GM23248 (cell line): ENCODE measurements at regions not wholly inside any gene's neighbourhood (a gene's known extent, or its start where the extent isn't known, plus 50 kb on each side); places are given as distances from the start of the nearest gene placed in this dataset.

Experiments used
- EZH2 ChIP-seq: fragments of 200-600 bp; sonication (generic); IDR thresholded peaks from 2 replicates; pipeline ENCODE4 v1.6.1; 2018; ENCODE audit warnings: antibody characterized with exemption, mild to moderate bottlenecking; ENCODE audit not compliant: insufficient read depth, poor library complexity, severe bottlenecking
- EZH2phosphoT487 ChIP-seq: fragments of 200-600 bp; sonication (generic); IDR thresholded peaks from 2 replicates; pipeline ENCODE4 v1.6.1; 2018; ENCODE audit warnings: antibody characterized with exemption, moderate library complexity, mild to moderate bottlenecking, low read depth; ENCODE audit not compliant: insufficient read depth

DNA sequence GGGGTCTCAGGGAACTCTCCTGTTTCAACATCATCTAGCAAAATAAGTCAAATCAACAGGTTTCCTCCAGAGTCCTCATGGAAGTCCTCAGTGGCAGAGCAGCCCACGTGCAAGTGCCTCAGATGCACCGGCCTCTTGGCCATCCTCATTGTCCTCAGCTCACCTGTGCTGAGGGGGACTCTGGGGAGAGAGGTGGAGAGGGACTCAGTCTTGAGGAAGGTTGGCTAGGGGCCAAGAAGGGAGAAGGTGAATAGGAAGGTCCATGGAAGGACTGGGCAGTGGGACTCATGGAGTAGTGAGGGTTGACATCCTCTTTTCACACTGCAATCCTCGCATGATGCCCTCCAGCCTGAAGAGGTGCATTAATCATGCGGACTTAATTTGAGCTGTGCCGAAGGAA is 77.9 kb upstream of the DUSP22 start:
- TF ChIP-seq EZH2, result no peak
- TF ChIP-seq EZH2phosphoT487, result no peak
